ENCODE measurements at regions not wholly inside any gene's neighbourhood (a gene's known extent, or its start where the extent isn't known, plus 50 kb on each side); places are given as distances from the start of the nearest gene placed in this dataset.

DNA sequence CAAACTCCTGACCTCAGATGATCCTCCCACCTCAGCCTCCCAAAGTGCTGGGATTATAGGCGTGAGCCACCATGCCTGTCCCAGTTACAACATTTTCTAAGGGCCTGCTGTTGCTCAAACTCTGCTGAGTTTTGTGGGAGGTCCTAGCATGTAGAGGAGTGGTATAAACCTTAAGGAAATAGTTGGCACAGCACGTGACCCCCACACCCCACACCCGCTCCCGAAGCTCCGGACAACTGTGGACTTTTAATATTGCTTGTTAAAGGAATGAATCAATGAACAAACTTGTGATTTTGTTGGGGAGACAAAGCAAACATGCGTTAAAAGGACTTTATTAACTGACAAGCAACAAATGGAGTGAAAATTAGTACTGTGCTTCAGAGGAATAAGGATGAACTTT is 137.8 kb upstream of the GATA6 start:
- Histone ChIP-seq H3K9ac (ENCODE audit: low read length) (peak overlapping the region; percentile 39), H4K20me1 (ENCODE audit: insufficient read depth, low read length) (no peaks in the 10 kb centered on the region), H3K4me1 (ENCODE audit: insufficient read depth, low read length) (peaks cover 16% of the 10 kb centered on the region), H3K4me3 (ENCODE audit: insufficient read depth, low read depth, low read length) (no peak overlapping the region), H3K79me2 (ENCODE audit: insufficient read depth, low read length) (no peaks in the 10 kb centered on the region), H3K4me2 (ENCODE audit: low read length) (peak overlapping the region; percentile 81), H3K9me3 (ENCODE audit: insufficient read depth, low read depth, low read length) (no peaks in the 10 kb centered on the region), H3K27ac (ENCODE audit: low read depth, low read length) (peak overlapping the region; percentile 64), H3K36me3 (ENCODE audit: insufficient read depth, low read length) (no peaks in the 10 kb centered on the region), H2AFZ (ENCODE audit: low read depth, low read length) (no peak overlapping the region), H3K27me3 (ENCODE audit: insufficient read depth, low read length) (no peaks in the 10 kb centered on the region)
- H3K27me3 Mint-ChIP-seq (ENCODE audit: low read depth, unreplicated experiment), result peaks cover 10% of the 10 kb centered on the region
- H3K27ac Mint-ChIP-seq (ENCODE audit: unreplicated experiment), result peak overlapping the region; percentile 11
- H3K9me3 Mint-ChIP-seq (ENCODE audit: unreplicated experiment), result peaks cover 2% of the 10 kb centered on the region
- peaks cover 13% of the 10 kb centered on the region for H3K4me1 Mint-ChIP-seq (ENCODE audit: low read depth, unreplicated experiment)
- no peaks in the 10 kb centered on the region for H3K36me3 Mint-ChIP-seq (ENCODE audit: low read depth, unreplicated experiment)
- no peak overlapping the region for H3K4me3 Mint-ChIP-seq (ENCODE audit: unreplicated experiment)
- DNase-seq (ENCODE audit: low read depth) (no peak), FAIRE-seq (no peak)
- no peak for TF ChIP-seq EZH2 (IDR thresholded peaks at IDR 0.05; ENCODE audit: insufficient read depth, low read length)
- TF ChIP-seq, protein P1, sequence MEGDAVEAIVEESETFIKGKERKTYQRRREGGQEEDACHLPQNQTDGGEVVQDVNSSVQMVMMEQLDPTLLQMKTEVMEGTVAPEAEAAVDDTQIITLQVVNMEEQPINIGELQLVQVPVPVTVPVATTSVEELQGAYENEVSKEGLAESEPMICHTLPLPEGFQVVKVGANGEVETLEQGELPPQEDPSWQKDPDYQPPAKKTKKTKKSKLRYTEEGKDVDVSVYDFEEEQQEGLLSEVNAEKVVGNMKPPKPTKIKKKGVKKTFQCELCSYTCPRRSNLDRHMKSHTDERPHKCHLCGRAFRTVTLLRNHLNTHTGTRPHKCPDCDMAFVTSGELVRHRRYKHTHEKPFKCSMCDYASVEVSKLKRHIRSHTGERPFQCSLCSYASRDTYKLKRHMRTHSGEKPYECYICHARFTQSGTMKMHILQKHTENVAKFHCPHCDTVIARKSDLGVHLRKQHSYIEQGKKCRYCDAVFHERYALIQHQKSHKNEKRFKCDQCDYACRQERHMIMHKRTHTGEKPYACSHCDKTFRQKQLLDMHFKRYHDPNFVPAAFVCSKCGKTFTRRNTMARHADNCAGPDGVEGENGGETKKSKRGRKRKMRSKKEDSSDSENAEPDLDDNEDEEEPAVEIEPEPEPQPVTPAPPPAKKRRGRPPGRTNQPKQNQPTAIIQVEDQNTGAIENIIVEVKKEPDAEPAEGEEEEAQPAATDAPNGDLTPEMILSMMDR (IDR thresholded peaks at IDR 0.05; ENCODE audit: insufficient read depth, low read depth, low read length), result no peak

DNA sequence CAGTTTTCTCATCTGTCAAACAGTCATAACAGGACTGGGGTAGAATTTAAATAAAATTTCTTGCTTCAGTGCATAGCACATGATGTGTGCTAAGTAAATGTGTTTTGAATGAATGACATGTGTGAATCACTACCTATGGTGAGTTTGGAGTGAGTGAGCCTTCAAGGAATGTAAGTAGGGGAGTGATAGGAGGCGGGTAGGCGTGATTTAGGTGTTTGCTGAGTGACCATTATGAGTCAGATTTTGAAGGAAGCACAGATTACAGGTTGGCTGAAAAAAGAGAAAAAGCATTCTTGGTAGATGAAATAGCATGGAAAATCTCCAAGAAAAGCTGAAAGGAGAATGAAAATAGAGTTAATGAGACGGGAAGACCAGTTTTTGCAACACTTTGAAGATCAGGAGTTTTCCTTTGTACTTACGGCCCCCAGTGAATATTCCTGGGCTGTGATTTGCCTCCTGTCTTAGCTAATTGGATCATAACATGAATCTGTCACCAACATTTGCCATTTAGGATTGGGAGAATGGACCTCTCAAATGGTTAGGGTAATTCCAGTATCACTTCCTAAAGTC is 136.9 kb upstream of the GATA6 start:
- no peaks in the 10 kb centered on the region for H3K27me3 ChIP-seq (ENCODE audit: insufficient read depth, low read length)
- FAIRE-seq, result peak; percentile 100
- no peak overlapping the region for H3K4me3 Mint-ChIP-seq (ENCODE audit: unreplicated experiment)

DNA sequence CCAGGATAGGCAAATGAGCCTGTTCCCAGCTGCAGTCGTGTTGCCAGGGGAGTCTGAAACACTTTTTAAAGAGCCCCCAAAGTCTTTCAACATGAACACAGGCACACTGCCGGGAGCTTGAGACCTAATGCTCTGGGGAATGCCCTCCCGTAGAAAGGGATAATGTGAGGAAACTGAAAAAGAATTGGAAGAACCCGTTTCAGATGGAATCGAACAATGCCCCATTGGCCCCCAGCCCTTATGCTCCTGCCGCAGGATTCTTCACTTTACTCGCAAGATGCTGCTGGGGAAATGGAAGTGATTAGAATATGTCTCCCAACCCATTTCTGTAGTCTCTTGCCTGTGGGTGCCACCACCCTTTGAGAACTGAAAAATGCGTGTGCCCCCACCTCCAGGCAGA is 136.3 kb upstream of the GATA6 start:
- Mint-ChIP-seq H3K9me3 (ENCODE audit: unreplicated experiment) (peaks cover 2% of the 10 kb centered on the region), H3K36me3 (ENCODE audit: low read depth, unreplicated experiment) (no peaks in the 10 kb centered on the region), H3K4me1 (ENCODE audit: low read depth, unreplicated experiment) (peaks cover 13% of the 10 kb centered on the region), H3K27ac (ENCODE audit: unreplicated experiment) (peak overlapping the region; percentile 4), H3K27me3 (ENCODE audit: low read depth, unreplicated experiment) (peaks cover 6% of the 10 kb centered on the region), H3K4me3 (ENCODE audit: unreplicated experiment) (no peak overlapping the region)
- peak overlapping the region; percentile 76 for H3K9ac ChIP-seq (ENCODE audit: low read length)
- FAIRE-seq (no peak), DNase-seq (ENCODE audit: low read depth) (no peak)
- no peak for TF ChIP-seq EZH2 (IDR thresholded peaks at IDR 0.05; ENCODE audit: insufficient read depth, low read length)
- TF ChIP-seq, protein P1 (IDR thresholded peaks at IDR 0.05; ENCODE audit: insufficient read depth, low read depth, low read length), result no peak
- H3K79me2 ChIP-seq (ENCODE audit: insufficient read depth, low read length), result no peaks in the 10 kb centered on the region
- H3K27ac ChIP-seq (ENCODE audit: low read depth, low read length), result peak overlapping the region; percentile 84
- H3K4me3 ChIP-seq (ENCODE audit: insufficient read depth, low read depth, low read length), result peak overlapping the region; percentile 31
- no peaks in the 10 kb centered on the region for H3K9me3 ChIP-seq (ENCODE audit: insufficient read depth, low read depth, low read length)
- peak overlapping the region; percentile 81 for H3K4me2 ChIP-seq (ENCODE audit: low read length)
- no peaks in the 10 kb centered on the region for H3K36me3 ChIP-seq (ENCODE audit: insufficient read depth, low read length)
- H3K27me3 ChIP-seq (ENCODE audit: insufficient read depth, low read length), result no peaks in the 10 kb centered on the region
- H4K20me1 ChIP-seq (ENCODE audit: insufficient read depth, low read length), result no peaks in the 10 kb centered on the region
- peak overlapping the region; percentile 46 for H2AFZ ChIP-seq (ENCODE audit: low read depth, low read length)
- H3K4me1 ChIP-seq (ENCODE audit: insufficient read depth, low read length), result peaks cover 16% of the 10 kb centered on the region

More for the DNA sequence above, 136.9 kb upstream of the GATA6 start:
- Histone ChIP-seq H3K4me3 (ENCODE audit: insufficient read depth, low read depth, low read length) (peak overlapping the region; percentile 31), H3K9me3 (ENCODE audit: insufficient read depth, low read depth, low read length) (no peaks in the 10 kb centered on the region), H4K20me1 (ENCODE audit: insufficient read depth, low read length) (no peaks in the 10 kb centered on the region), H3K79me2 (ENCODE audit: insufficient read depth, low read length) (no peaks in the 10 kb centered on the region), H2AFZ (ENCODE audit: low read depth, low read length) (no peak overlapping the region), H3K36me3 (ENCODE audit: insufficient read depth, low read length) (no peaks in the 10 kb centered on the region), H3K4me2 (ENCODE audit: low read length) (peak overlapping the region; percentile 81), H3K4me1 (ENCODE audit: insufficient read depth, low read length) (peaks cover 16% of the 10 kb centered on the region), H3K27ac (ENCODE audit: low read depth, low read length) (peak overlapping the region; percentile 84), H3K9ac (ENCODE audit: low read length) (peak overlapping the region; percentile 76)
- TF ChIP-seq EZH2 (IDR thresholded peaks at IDR 0.05; ENCODE audit: insufficient read depth, low read length), result no peak
- TF ChIP-seq, protein P1 (IDR thresholded peaks at IDR 0.05; ENCODE audit: insufficient read depth, low read depth, low read length), result no peak
- peaks cover 13% of the 10 kb centered on the region for H3K4me1 Mint-ChIP-seq (ENCODE audit: low read depth, unreplicated experiment)
- H3K36me3 Mint-ChIP-seq (ENCODE audit: low read depth, unreplicated experiment), result no peaks in the 10 kb centered on the region
- peaks cover 2% of the 10 kb centered on the region for H3K9me3 Mint-ChIP-seq (ENCODE audit: unreplicated experiment)
- peaks cover 7% of the 10 kb centered on the region for H3K27me3 Mint-ChIP-seq (ENCODE audit: low read depth, unreplicated experiment)
- peak overlapping the region; percentile 51 for H3K27ac Mint-ChIP-seq (ENCODE audit: unreplicated experiment)
- DNase-seq (ENCODE audit: low read depth), result peak; percentile 97

All from astrocyte (in vitro differentiated cells and primary cell).